PC-9 (cell line): ENCODE measurements at regions not wholly inside any gene's neighbourhood (a gene's known extent, or its start where the extent isn't known, plus 50 kb on each side); places are given as distances from the start of the nearest gene placed in this dataset.

Experiments
- CTCF ChIP-seq: fragments of 200-600 bp; sonication (generic); conservative IDR thresholded peaks from 2 replicates; pipeline ENCODE4 v1.6.1; 2017; ENCODE audit warnings: mixed run types, antibody characterized with exemption, mild to moderate bottlenecking, moderate library complexity
- EZH2 ChIP-seq: fragments of 200-600 bp; sonication (generic); IDR thresholded peaks from 2 replicates; pipeline ENCODE4 v1.8.0; 2017; ENCODE audit warnings: antibody characterized with exemption, low read depth

- TF ChIP-seq CTCF (no peak), EZH2 (no peak)
Measured at GRCh38 chr4:188429965-188430364, 290.7 kb downstream of the TRIML1 start.
